ENCODE measurements at regions not wholly inside any gene's neighbourhood (a gene's known extent, or its start where the extent isn't known, plus 50 kb on each side); places are given as distances from the start of the nearest gene placed in this dataset. TPM values are rescaled to one million over a fixed set of nuclear protein-coding genes. Genes with fewer than 3 reads are reported as not detected.

DNA sequence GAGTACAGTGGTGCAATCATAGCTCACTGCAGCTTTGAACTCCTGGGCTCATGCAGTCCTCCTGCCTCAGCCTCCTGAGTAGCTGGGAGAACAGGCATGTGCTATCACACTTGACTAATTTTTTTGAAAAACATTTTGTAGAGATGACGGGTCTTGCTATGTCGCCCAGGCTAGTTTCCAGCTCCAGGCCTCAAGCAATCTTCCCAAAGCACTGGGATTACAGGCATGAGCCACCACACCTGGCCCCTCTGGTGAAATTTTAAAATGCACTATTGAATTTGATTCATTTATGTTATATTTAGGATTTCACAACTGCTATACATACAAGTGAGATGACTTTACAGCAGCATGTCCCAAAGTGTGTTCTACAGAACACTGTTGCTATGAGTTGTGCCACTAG is 50.8 kb upstream of the TPM1 start:
- Histone ChIP-seq H3K27ac (ENCODE audit: low read depth in 1 of 2, low read length in 2 of 2) (no peak overlapping the region), H3K36me3 (ENCODE audit: control insufficient read depth in 4 of 4, insufficient read depth in 3 of 4, low read depth in 1 of 4, low read length in 3 of 4) (no peaks in the 10 kb centered on the region), H3K9me3 (ENCODE audit: control insufficient read depth in 4 of 4, low read length in 3 of 4) (no peaks in the 10 kb centered on the region), H3K4me3 (ENCODE audit: low read depth in 1 of 3, low read length in 3 of 3) (no peak overlapping the region), H3K27me3 (ENCODE audit: control insufficient read depth in 4 of 4, insufficient read depth in 4 of 4, low read length in 3 of 4) (no peaks in the 10 kb centered on the region), H3K9ac (ENCODE audit: low read depth in 1 of 2, low read length in 2 of 2) (no peak overlapping the region), H3K4me1 (ENCODE audit: control insufficient read depth in 4 of 4, insufficient read depth in 4 of 4, low read length in 3 of 4) (peaks cover 0 to 9% (median 6%) of the 10 kb centered on the region in 4 donors)
- TF ChIP-seq TAF1 (conservative IDR thresholded peaks at IDR 0.05), result no peak
- no peak for TF ChIP-seq GABPA (IDR thresholded peaks at IDR 0.05 in 1 of 2, conservative IDR thresholded peaks at IDR 0.05 in 1 of 2)
- TF ChIP-seq, protein P1, sequence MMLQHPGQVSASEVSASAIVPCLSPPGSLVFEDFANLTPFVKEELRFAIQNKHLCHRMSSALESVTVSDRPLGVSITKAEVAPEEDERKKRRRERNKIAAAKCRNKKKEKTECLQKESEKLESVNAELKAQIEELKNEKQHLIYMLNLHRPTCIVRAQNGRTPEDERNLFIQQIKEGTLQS (IDR thresholded peaks at IDR 0.05), result no peak
- no peak for TF ChIP-seq HNF4G (IDR thresholded peaks at IDR 0.05)
- WGBS, result 48% methylated on average over 2 of the region's 2 CpGs
- no peak for DNase-seq (ENCODE audit: low spot score)

DNA sequence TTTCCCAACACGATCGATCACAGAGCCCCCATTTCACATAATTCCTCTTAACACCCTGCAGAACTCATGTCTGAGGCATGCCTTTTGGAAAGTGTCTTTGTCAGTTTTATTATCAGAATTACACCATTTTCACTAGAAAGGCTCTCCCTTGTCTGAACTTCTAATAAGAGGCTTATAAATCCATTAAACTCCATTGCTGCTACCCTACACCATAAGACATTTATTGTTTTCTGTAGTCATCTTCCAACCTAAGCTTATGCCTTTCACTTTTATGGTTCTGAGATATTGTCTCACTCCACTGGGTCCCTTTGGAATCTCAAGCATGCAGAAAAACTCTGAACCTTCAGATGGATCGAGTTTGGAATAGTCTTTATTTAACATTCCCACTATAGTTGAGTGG is 50.2 kb upstream of the TPM1 start:
- WGBS, result 92% methylated on average over 3 of the region's 3 CpGs
- no peaks in the 10 kb centered on the region for H3K9me3 ChIP-seq (ENCODE audit: control insufficient read depth in 4 of 4, low read length in 3 of 4)
- TF ChIP-seq FOXA1 (IDR thresholded peaks at IDR 0.05), result no peak
- TF ChIP-seq, protein P2, sequence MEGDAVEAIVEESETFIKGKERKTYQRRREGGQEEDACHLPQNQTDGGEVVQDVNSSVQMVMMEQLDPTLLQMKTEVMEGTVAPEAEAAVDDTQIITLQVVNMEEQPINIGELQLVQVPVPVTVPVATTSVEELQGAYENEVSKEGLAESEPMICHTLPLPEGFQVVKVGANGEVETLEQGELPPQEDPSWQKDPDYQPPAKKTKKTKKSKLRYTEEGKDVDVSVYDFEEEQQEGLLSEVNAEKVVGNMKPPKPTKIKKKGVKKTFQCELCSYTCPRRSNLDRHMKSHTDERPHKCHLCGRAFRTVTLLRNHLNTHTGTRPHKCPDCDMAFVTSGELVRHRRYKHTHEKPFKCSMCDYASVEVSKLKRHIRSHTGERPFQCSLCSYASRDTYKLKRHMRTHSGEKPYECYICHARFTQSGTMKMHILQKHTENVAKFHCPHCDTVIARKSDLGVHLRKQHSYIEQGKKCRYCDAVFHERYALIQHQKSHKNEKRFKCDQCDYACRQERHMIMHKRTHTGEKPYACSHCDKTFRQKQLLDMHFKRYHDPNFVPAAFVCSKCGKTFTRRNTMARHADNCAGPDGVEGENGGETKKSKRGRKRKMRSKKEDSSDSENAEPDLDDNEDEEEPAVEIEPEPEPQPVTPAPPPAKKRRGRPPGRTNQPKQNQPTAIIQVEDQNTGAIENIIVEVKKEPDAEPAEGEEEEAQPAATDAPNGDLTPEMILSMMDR (IDR thresholded peaks at IDR 0.05; ENCODE audit: low read depth, low read length, missing input control), result no peak
- TF ChIP-seq HNF4G (IDR thresholded peaks at IDR 0.05), result no peak
- no peak for TF ChIP-seq SP1 (IDR thresholded peaks at IDR 0.05)
- TF ChIP-seq, protein P1 (IDR thresholded peaks at IDR 0.05), result no peak
- TF ChIP-seq, protein P3, sequence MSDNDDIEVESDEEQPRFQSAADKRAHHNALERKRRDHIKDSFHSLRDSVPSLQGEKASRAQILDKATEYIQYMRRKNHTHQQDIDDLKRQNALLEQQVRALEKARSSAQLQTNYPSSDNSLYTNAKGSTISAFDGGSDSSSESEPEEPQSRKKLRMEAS (IDR thresholded peaks at IDR 0.05), result no peak
- TF ChIP-seq GABPA (IDR thresholded peaks at IDR 0.05 in 1 of 2, conservative IDR thresholded peaks at IDR 0.05 in 1 of 2), result no peak
- TF ChIP-seq RAD21 (IDR thresholded peaks at IDR 0.05), result no peak
- TF ChIP-seq FOXA2 (IDR thresholded peaks at IDR 0.05), result no peak
- no peak overlapping the region for H3K9ac ChIP-seq (ENCODE audit: low read depth in 1 of 2, low read length in 2 of 2)
- no peak overlapping the region for H3K27ac ChIP-seq (ENCODE audit: low read depth in 1 of 2, low read length in 2 of 2)
- H3K4me1 ChIP-seq (ENCODE audit: control insufficient read depth in 4 of 4, insufficient read depth in 4 of 4, low read length in 3 of 4), result peaks cover 0 to 9% (median 6%) of the 10 kb centered on the region in 4 donors
- no peaks in the 10 kb centered on the region for H3K27me3 ChIP-seq (ENCODE audit: control insufficient read depth in 4 of 4, insufficient read depth in 4 of 4, low read length in 3 of 4)
- DNase-seq (ENCODE audit: low spot score), result no peak
- no peak overlapping the region for H3K4me3 ChIP-seq (ENCODE audit: low read depth in 1 of 3, low read length in 3 of 3)
- H3K36me3 ChIP-seq (ENCODE audit: control insufficient read depth in 4 of 4, insufficient read depth in 3 of 4, low read depth in 1 of 4, low read length in 3 of 4), result no peaks in the 10 kb centered on the region

Small RNA genes in the stretch of these regions (small RNA-seq; reads per million reads assigned to genes)
- gene MIR190A (2.7 reads per million, percentile 89 among the genes with 10 or more reads in this experiment), gene MIR6085 (not detected), gene MIR8067 (not detected), gene RF00017 (not detected)

Data from liver (tissue), 9 donors.